ENCODE measurements at regions not wholly inside any gene's neighbourhood (a gene's known extent, or its start where the extent isn't known, plus 50 kb on each side); places are given as distances from the start of the nearest gene placed in this dataset.
"Not testable (repeated sequence)": the region's sequence is repeated elsewhere in the genome, so short reads cannot be mapped to it uniquely, and the experiment has no call there.

DNA sequence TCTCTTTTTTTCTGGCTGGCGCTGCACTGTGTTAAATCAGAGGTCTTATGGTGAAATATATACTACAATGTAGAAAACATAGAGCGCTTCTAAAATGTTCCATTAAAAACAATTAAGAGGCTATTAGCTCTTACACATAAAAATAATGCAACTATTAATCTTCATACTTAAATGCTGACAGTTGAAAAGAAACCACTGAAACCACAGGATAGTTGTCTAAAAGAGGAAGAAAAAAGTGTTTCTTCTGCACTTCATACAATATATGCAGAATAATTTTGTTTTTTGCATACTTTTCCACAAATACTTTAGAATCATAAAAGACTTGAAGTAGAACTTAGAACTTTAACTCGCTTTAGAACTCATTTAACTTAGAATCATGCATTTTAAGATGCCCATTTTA lies 170.5 kb downstream of the PYDC2 start:
- FAIRE-seq (no peak), DNase-seq (ENCODE audit: insufficient read length, low spot score) (no peak)
- TF ChIP-seq POU2F2 (IDR thresholded peaks at IDR 0.05; ENCODE audit: low read depth, low read length) = no peak
- no peak for TF ChIP-seq PAX5 (IDR thresholded peaks at IDR 0.05; ENCODE audit: insufficient read depth, low read length, severe bottlenecking)
- no peak for TF ChIP-seq TAF1 (IDR thresholded peaks at IDR 0.05; ENCODE audit: low read depth, low read length)
- TF ChIP-seq SPI1 (IDR thresholded peaks at IDR 0.05; ENCODE audit: low read depth, low read length) = no peak
- TF ChIP-seq POLR2A (IDR thresholded peaks at IDR 0.05; ENCODE audit: low read depth, low read length) = no peak
- TF ChIP-seq POLR2AphosphoS5 (IDR thresholded peaks at IDR 0.05; ENCODE audit: low read depth, low read length) = no peak

DNA sequence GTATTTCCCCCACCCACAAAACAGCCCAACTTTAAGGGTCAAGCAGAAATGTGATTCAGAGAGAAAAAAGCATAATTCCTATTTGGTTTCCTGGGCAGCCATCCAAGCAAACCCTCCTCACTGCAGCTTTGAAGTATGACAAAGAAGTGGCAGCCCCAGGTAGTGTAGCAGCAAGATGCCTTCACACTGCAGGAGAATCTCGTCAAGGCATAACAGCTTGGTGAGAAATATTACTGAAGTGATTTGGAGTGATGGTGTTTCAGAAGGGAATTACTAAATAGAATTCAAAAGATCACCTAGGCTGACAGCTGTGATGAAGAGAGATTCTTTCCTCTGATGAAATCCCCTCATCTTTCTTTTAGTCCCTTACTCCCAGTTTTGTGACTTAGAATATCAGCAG lies 173.9 kb downstream of the PYDC2 start:
- DNase-seq (ENCODE audit: insufficient read length, low spot score) (no peak), FAIRE-seq (no peak)
- TF ChIP-seq TAF1 (IDR thresholded peaks at IDR 0.05; ENCODE audit: low read depth, low read length) = no peak
- TF ChIP-seq POU2F2 (IDR thresholded peaks at IDR 0.05; ENCODE audit: low read depth, low read length) = no peak
- TF ChIP-seq SPI1 (IDR thresholded peaks at IDR 0.05; ENCODE audit: low read depth, low read length) = no peak
- TF ChIP-seq PAX5 (IDR thresholded peaks at IDR 0.05; ENCODE audit: insufficient read depth, low read length, severe bottlenecking) = no peak
- no peak for TF ChIP-seq POLR2AphosphoS5 (IDR thresholded peaks at IDR 0.05; ENCODE audit: low read depth, low read length)
- no peak for TF ChIP-seq POLR2A (IDR thresholded peaks at IDR 0.05; ENCODE audit: low read depth, low read length)

DNA sequence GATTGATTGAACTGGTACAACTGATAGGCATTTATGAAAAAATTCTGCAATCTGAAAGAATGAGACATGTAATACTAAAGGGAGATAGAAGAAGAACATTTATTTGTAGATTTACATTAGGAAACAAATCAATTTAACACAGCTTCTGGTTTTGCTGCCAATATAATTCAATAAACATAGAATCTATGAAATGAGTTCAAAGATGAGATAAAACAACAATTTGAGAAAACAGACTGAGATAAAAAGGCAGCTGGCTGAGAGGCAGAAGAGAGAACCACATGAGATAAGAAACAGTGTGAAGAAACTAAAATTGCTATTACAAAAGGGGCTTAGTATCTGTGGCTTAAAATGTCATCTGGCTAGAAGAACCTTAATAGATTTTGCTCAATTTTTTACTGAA lies 176.6 kb downstream of the PYDC2 start:
- DNase-seq (ENCODE audit: insufficient read length, low spot score) (no peak), FAIRE-seq (no peak)
- no peak for TF ChIP-seq POU2F2 (IDR thresholded peaks at IDR 0.05; ENCODE audit: low read depth, low read length)

DNA sequence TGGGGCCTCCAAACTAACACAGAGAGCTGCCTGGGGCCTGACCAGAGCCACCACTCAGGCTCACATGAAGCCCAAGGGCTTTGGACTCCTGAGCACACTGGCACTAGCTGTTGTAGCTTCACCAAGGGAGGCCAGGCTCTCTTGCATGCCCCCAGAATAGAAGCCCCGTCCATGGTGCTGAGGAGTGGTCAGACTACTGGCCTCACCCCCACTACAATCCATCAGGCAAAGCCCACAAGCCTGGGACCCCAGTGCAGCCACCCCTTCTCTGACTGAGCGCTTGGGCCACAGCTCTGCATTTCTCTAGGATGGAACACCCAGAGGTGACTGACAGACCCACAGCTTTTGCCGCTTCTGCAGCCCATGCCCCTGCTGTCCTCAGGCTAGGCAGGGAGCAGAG lies 180.8 kb downstream of the PYDC2 start:
- no peak for DNase-seq (ENCODE audit: insufficient read length, low spot score)
- no peak for FAIRE-seq

DNA sequence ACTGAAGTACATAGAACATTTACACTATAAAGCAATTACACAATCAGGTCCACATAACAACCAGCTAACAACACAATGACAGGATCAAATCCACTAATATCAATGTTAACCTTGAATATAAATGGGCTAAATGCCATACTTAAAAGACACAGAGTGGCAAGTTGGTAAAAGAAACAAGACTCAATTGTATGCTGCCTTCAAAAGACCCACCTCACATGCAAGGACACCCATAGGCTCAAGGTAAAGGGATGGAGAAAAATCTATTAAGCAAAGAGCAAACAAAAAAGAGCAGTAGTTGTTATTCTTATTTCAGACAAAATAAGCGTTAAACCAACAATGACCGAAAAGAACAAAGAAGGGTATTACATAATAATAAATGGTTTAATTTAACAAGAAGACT lies 183.3 kb downstream of the PYDC2 start:
- no peak for FAIRE-seq
- DNase-seq (ENCODE audit: insufficient read length, low spot score) = no peak
- TF ChIP-seq SPI1 (IDR thresholded peaks at IDR 0.05; ENCODE audit: low read depth, low read length) (no peak), PAX5 (IDR thresholded peaks at IDR 0.05; ENCODE audit: insufficient read depth, low read length, severe bottlenecking) (no peak), TAF1 (IDR thresholded peaks at IDR 0.05; ENCODE audit: low read depth, low read length) (no peak), POU2F2 (IDR thresholded peaks at IDR 0.05; ENCODE audit: low read depth, low read length) (no peak), POLR2AphosphoS5 (IDR thresholded peaks at IDR 0.05; ENCODE audit: low read depth, low read length) (no peak), POLR2A (IDR thresholded peaks at IDR 0.05; ENCODE audit: low read depth, low read length) (no peak)

More for the DNA sequence above, 180.8 kb downstream of the PYDC2 start:
- TF ChIP-seq POU2F2 (IDR thresholded peaks at IDR 0.05; ENCODE audit: low read depth, low read length) (no peak), POLR2AphosphoS5 (IDR thresholded peaks at IDR 0.05; ENCODE audit: low read depth, low read length) (no peak), POLR2A (IDR thresholded peaks at IDR 0.05; ENCODE audit: low read depth, low read length) (no peak), SPI1 (IDR thresholded peaks at IDR 0.05; ENCODE audit: low read depth, low read length) (no peak), PAX5 (IDR thresholded peaks at IDR 0.05; ENCODE audit: insufficient read depth, low read length, severe bottlenecking) (no peak), TAF1 (IDR thresholded peaks at IDR 0.05; ENCODE audit: low read depth, low read length) (no peak)

DNA sequence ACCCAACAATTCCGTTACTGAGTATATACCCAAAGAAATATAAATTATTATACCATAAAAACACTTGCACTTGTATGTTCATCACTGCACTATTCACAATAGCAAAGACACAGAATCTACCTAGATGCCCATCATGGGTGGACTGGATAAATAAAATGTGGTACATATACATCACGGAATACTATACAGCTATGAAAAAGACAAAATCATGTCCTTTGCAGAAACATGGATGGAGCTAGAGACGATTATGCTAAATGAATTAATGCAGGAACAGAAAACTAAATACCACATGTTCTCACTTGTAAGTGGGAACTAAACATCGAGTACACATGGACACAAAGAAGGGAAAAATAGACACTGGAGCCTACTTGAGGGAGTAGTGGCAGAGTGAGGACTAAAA lies 185.3 kb downstream of the PYDC2 start:
- DNase-seq (ENCODE audit: insufficient read length, low spot score) (no peak), FAIRE-seq (peak; percentile 59)
- TF ChIP-seq POLR2AphosphoS5 (IDR thresholded peaks at IDR 0.05; ENCODE audit: low read depth, low read length) = no peak
- no peak for TF ChIP-seq POLR2A (IDR thresholded peaks at IDR 0.05; ENCODE audit: low read depth, low read length)
- no peak for TF ChIP-seq SPI1 (IDR thresholded peaks at IDR 0.05; ENCODE audit: low read depth, low read length)
- TF ChIP-seq TAF1 (IDR thresholded peaks at IDR 0.05; ENCODE audit: low read depth, low read length) = no peak
- TF ChIP-seq POU2F2 (IDR thresholded peaks at IDR 0.05; ENCODE audit: low read depth, low read length) = no peak
- TF ChIP-seq PAX5 (IDR thresholded peaks at IDR 0.05; ENCODE audit: insufficient read depth, low read length, severe bottlenecking) = no peak

DNA sequence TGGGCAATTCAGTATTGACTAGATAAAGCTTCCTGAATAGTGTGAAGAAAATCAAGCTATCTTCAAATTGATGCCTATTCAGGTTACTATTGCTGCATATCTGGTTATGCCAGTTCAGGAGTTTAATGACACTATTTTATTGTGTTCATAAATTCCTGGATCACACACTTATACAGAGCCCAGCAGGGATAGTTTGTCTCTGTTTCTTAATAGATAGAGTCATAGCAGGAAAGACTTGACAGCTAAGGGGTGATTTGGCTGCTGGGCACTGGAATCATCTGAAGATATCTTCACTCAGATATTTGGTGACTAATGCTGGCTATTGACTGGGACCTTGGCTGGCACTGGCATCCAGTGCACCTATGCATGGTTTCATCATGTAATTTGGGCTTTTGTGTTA lies 187.8 kb downstream of the PYDC2 start:
- TF ChIP-seq SPI1 (IDR thresholded peaks at IDR 0.05; ENCODE audit: low read depth, low read length) (no peak), PAX5 (IDR thresholded peaks at IDR 0.05; ENCODE audit: insufficient read depth, low read length, severe bottlenecking) (no peak), POLR2A (IDR thresholded peaks at IDR 0.05; ENCODE audit: low read depth, low read length) (no peak), POU2F2 (IDR thresholded peaks at IDR 0.05; ENCODE audit: low read depth, low read length) (no peak), POLR2AphosphoS5 (IDR thresholded peaks at IDR 0.05; ENCODE audit: low read depth, low read length) (no peak), TAF1 (IDR thresholded peaks at IDR 0.05; ENCODE audit: low read depth, low read length) (no peak)
- no peak for FAIRE-seq
- DNase-seq (ENCODE audit: insufficient read length, low spot score) = no peak

DNA sequence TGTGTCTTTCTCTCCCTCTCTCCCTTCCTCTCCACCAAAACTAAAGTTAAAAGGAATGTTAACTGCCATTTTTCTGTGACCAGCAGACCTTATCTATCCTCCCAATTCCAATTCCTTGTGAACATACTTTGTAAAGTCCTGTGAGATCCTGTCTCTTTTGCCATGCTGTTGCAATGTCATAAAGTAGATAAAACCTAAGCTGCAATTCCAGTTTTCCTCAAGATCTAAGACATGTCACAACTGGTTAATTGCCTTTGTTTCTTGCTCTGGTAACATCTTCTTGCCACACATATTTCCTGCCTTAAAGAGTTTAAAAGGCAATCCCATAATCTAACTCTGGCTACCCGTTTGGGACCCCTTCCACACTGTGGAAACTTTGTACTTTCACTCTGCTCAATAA lies 188.7 kb downstream of the PYDC2 start:
- no peak for FAIRE-seq
- no peak for DNase-seq (ENCODE audit: insufficient read length, low spot score)
- TF ChIP-seq SPI1 (IDR thresholded peaks at IDR 0.05; ENCODE audit: low read depth, low read length) = no peak
- no peak for TF ChIP-seq POU2F2 (IDR thresholded peaks at IDR 0.05; ENCODE audit: low read depth, low read length)
- no peak for TF ChIP-seq PAX5 (IDR thresholded peaks at IDR 0.05; ENCODE audit: insufficient read depth, low read length, severe bottlenecking)
- no peak for TF ChIP-seq POLR2A (IDR thresholded peaks at IDR 0.05; ENCODE audit: low read depth, low read length)
- TF ChIP-seq POLR2AphosphoS5 (IDR thresholded peaks at IDR 0.05; ENCODE audit: low read depth, low read length) = no peak
- no peak for TF ChIP-seq TAF1 (IDR thresholded peaks at IDR 0.05; ENCODE audit: low read depth, low read length)

DNA sequence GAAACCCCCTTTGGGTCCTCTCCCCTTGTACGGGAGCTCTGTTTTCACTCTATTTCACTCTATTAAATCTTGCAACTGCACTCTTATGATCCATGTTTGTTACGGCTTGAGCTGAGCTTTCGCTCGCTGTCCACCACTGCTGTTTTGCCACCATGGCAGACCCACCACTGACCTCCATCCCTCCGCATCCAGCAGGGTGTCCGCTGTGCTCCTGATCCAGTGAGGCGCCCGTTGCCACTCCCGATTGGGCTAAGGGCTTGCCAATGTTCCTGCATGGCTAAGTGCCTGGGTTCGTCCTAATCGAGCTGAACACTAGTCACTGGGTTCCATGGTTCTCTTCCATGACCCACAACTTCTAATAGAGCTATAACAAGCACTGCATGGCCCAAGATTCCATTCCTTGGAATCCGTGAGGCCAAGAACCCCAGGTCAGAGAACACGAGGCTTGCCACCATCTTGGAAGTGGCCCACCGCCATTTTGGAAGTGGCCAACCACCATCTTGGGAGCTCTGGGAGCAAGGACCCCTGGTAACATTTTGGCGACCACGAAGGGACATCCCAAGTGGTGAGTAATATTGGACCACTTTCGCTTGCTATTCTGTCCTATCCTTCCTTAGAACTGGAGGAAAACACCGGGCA lies 197.9 kb downstream of the PYDC2 start:
- not testable (repeated sequence) for DNase-seq (ENCODE audit: insufficient read length, low spot score); FAIRE-seq

DNA sequence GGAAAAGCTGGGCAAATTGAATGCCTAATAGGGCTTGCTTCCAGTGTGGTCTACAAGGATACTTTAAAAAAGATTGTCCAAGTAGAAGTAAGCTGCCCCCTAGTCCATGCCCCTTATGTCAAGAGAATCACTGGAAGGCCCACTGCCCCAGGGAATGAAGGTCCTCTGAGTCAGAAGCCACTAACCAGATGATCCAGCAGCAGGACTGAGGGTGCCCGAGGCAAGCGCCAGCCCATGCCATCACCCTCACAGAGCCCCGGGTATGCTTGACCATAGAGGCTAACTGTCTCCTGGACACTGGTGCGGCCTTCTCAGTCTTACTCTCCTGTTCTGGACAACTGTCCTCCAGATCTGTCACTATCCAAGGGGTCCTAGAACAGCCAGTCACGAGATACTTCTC lies 201.2 kb downstream of the PYDC2 start:
- not testable (repeated sequence) for FAIRE-seq; DNase-seq (ENCODE audit: insufficient read length, low spot score)

Data from GM12891 (cell line).